GM21526 (cell line): ENCODE measurements at regions not wholly inside any gene's neighbourhood (a gene's known extent, or its start where the extent isn't known, plus 50 kb on each side); places are given as distances from the start of the nearest gene placed in this dataset.

ENCODE experiments used
- ATAC-seq: cut with Tn5 transposase; IDR thresholded peaks from one replicate; pipeline ENCODE4 v1.9.1; 2021; ENCODE audit warnings: moderate library complexity; ENCODE audit not compliant: unreplicated experiment, low FRiP score

DNA sequence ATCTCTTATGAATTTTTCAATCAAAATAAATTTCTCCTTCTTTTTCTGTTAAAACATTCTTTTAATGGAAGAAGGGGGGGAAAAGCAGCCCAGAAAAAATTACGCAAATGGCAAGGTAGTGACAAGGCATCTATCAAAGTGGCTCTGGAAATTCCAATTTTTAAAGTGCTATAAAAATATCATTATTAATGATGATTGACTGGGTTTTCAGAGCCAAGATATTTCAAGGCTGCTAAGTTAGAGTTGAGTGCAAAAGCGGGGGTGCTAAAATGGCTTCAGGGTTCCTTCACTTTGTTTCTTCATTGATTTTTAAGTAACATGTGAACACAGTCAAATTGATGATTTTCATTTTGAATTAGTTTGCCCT lies 171.6 kb upstream of the CITED2 start:
- no peak for ATAC-seq

DNA sequence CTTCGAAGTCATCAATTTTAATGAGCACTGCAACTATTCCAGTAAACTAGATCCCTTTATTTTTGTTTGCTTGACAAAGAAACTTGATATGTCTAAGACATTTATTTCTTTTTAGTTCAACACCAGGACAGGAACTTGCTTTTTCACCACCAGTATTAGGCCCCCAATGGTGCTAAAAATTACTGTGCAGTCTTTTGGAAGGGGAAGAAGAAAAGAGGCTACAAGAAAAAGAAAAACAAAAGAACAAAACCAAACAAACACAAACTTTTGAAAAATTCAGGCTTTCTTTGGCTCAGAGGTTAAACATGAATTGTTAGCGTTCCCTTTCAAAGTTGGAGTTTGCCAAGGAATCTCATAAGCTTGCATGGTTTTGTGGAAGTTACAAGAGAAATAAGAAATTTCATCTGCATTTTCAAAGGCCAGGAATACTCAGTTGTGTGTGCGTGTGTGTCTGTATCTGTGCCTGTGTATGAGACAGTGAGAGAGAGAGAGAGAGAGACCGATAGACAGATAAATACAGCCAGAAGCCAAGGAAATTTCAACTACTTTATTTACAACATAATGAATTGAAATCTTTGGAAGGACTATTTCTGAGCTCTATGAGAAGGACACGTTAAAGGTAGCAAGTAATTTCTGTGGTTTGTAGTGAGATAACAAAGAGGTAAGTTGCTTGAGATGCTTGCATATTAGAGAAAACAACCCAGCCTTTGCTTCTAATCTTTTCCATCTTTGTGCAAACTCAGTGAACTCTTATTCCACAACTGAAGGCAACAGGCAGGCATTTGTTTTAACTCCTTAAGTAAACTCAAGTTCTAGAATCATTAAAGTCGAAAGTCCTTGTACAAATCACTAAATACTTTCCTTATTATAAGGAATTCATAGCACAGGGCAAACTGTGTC lies 171.0 kb upstream of the CITED2 start:
- no peak for ATAC-seq

DNA sequence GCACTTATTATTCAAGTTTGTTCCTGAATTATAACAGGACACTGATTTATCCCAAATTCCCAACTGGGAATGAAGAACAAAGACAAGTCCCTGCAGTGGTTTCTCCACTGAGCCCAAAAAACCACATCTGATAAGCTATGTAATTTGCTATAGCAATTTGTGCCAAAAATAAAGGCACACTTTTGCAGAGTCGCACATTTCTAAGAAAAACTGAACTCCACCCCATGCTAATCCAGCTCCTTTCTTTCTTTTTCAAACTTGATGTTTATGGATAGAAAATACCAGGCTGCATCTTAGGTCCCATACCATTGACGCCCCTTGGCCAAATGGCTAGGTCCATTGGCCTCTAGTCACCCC lies 170.2 kb upstream of the CITED2 start:
- no peak for ATAC-seq

DNA sequence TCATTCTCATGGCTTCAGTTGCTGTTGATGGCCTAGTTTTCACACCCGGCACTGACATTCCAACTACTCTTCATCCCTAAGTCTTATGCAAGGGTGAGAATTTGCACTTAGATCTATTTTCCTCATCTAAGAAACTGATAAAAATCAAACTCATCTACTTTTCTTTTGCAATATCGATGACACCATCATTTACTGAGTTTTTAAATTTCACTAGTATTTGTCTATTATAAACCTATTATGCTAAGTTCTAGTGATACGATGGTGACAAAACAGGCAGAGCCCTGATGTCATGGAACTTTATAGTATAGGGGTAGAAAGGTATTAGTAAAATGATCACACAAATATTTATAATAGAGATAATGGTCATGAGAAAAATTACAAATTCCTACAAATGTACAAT lies 167.9 kb upstream of the CITED2 start:
- ATAC-seq = no peak

DNA sequence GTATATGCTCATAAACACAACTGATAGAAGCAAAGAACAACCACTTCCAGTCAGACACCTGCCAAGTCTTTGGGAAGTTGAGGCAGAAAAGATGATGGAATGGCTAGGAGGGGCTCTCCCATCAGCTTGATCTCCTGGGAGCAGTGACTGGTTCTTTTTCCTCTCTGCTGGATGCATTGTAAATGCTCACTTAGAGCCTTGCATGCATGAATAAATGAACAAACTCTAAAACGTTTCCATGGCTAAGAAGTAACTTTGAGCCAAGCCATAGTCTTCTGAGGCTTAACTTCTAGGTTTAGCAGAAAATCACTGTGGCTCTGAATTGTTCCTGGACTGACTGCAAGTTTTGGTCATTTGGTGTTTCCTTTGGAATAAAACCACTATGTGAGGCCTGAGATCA lies 166.4 kb upstream of the CITED2 start:
- no peak for ATAC-seq

DNA sequence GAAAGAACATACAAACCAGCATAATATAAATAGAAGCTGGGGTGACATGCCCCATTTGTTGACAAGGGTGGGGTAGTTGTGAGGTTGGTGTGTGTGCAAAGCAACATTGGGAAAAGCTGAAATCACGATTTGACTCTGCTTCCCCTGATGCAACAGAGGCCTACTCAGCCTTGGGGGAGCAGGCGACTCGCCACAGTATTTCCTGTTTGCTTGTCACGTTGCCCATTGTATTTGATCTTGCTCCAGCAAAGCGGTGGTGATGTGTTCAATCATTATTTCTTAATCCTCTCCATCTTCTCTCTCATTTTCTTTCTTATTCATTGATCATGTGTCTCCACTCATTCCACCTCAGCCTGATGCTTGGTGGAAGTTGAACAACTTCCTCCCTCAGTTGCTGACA lies 165.8 kb upstream of the CITED2 start:
- ATAC-seq = no peak

DNA sequence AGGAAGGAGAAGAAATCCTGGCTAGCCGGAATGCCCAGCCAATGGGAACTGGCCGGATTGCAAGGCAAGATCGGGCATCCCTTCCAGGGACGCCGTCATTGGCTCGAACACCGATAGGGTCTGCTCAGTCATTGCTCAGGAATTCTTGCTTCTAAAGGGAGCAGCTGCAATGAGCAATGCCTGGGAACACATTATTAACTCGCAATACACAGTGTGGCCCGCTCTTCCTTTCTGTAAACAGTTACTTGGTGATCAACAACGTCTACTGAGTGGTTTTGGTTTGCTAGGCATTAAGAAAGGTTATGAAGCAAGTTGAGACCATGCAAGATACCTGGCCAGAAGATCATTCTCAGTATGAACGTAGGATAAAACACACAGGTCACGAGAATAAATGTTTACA lies 165.4 kb upstream of the CITED2 start:
- ATAC-seq = no peak

DNA sequence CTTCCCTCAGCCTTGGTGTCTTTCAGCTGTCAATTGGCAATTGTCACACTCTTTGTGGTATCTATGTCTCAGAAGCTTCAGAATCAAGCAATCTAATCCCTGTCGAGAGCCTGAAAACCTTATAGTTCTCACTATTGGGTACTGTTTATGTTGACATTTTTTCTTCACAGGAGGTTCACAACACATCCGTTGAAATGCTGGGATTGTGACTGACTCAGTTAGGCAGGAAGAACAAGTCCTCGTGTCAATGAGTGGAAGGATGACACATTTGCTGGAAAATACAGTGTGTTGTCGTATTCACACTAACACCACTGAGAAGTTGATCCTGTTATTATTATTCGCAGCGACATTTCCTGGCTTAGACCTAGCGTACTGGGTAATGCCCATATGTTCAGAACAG lies 163.9 kb upstream of the CITED2 start:
- ATAC-seq = no peak

DNA sequence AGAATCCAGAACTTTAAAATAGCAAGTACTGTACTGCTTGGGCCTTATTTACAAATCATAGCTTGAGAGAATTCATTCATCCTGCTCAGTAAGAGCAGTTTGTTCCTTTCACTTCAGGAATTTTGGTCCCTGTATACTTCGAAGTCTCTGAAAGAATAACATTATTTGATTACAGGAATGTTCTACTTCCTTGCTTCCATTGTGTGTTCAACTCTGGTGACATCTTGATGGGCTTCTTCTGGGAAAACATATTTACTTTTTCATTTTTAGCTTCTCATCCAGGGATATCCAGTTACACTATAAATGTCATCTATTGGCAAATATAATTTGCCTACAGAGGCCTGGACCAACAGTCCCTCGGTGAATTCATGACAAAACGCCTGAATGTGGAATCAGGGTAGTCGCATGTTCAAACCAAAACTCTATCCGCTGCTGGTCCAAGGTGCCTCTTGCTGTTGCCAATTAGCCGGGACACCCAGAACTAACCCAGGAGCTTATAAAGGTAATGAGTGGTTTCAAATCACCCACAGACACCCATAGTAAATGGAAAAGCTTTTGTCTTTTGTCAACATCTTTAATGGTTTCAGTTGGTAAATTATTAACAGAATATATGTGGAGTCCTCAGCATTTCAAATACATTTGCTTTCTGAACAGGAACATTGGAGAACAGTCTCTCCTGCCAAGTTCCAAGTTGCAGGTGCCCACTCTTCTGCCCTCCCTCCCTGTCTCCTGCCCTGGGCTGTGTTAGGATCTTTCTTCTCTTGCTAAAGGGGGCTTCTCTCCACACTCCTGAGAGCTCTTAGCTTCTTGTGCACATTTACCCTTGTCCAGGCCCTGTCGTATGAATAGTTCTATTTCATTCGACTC lies 162.5 kb upstream of the CITED2 start:
- ATAC-seq = no peak

DNA sequence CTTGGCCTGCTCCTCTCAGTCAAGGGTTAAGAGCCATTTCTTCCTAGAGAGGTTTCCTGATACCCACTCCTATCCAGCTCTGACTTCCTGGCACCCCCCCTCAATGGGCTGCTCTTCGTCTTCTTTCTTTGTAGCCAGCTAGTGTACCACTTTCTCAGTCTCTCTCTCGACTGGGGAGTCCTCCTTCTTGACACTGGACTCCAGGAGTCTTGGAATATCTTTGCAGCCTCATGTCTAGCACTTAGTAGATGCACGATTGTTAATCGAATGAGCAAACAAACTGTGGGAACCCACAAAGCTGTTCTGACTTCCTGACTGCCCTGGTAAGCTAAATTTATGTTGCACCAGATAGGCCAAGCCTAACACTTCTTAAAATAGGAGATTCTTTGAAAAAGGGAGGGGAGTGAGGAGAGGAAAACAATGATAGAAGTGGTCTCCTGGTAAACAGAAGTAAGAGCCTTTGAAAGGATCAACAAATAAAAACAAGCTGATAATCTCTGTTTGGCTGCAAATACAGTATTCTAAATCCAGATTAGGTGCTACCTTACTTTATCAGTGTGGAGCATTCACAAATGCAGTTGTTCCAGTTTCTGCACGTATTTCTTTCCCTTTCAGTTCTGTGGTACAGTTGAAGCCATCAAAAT lies 160.1 kb upstream of the CITED2 start:
- ATAC-seq = no peak

DNA sequence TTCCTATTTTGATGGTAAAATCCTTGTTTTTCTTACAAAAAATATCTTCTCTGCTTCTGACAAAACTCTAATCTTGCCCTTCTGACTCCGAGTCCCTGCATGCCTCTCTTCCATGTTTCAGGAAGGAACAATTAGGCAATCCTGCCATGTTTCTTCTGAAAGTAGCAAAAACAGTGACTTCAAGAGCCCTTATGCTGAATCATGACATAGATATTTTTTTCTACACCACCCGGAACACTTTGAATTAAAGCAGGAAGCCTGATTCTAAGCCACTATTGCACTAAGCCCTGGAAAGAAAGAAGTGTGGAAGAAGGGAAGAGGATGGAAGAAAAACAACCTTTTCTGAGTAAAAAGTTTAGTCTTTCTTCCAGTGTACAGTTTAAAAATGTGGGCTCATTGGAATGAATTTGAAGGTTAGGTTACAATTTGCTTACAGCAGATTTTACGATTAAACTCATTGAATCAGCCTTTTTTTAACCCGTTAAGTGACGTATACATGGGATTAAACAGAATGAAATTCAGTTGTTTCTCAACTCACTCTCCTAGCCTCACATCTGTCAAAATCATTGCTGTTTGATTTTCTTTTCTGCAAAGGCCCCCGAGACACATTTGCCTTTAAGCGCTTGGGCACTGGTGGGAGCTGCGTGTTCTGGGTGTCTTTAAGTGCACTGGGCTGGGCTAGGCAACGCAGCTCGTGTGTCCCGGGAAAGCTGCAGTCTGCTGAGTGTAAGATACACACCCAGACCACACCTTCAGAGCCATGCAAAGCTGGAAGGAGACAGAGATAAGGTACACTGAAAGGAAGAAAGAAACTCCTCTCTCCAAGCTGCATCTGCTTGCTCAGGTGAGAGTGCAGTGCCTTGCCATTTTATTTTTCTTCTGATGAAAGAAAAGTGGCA lies 159.4 kb upstream of the CITED2 start:
- no peak for ATAC-seq

DNA sequence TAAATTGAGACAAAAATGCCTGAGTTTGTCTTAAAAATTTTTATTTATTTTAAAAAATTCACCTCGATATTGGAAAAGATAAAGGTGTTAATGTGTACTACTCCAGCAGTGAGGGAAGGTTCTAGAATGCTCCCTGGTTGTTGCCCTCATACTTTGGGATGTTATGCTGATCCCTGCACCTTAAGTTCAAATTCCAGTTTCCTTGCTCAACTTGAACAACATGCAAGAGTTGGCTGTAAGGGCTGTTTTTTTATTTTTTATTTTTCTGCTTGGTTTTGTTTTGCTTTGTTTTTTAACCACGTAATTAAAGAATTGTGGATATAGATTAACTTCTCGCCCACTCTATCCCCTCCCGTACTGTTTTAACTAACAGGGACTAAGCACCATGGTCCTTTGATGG lies 158.7 kb upstream of the CITED2 start:
- no peak for ATAC-seq

DNA sequence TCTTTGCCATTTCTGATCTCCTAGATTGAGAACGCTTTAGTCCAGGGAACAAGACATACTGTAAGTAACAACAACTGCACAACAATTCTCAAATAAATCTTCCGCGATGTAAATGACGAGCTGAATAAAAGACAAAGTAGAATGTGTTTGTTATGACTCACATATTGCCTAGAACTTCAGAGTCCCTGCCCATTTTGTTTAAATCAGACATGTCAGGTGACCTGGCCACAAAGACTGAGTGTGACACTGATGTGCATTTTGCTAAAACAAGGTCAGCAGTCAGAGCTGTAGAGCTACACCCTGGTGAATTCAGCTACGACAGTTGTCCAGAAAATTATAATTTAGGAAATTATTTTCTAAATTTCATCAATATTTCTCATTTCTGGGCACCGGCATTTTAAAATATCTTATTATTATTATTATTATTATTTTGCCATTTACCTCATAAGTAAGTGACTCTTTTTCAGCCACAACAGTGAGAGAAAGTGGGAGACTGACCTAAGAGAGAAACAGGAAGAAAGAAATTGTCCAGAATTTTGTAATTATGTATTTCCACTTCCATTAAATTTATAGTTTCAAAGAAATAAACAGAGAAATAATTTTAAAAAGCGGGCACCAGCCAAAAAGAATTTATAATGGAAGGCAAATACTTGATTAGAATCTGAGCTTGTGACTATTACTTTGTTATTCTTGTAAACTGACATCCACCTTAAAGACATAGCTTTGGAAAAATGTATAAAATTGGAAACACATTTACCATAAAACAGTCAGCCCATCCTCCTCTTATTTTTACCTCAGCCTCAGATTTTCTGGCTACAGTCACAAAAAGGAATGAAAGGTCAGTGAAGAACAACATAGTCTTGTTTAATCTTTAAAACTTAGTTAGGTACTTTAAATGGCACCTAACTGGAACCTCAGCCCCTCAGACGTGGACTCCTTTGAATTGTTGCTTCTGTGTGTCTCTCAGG lies 157.0 kb upstream of the CITED2 start:
- ATAC-seq = peak; percentile 72

DNA sequence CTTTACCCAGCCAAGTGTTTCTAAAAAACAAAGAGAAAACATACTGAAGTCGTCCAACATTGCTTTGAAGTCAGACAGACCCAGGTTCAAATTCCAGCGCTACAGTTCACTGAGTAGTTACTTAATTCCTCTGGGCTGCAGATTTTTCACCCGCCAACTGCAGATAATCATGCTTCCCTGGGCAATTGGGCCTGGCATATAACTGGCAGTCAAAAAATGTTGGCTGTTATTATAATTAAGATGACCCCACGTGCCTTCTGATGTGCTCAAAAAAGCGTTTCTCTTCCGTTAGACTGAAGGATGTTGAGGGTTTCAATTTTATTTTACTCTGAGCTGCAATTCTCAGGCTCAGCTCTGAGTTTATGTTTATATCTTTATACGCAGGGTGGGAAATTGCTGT lies 156.1 kb upstream of the CITED2 start:
- ATAC-seq = peak; percentile 26

DNA sequence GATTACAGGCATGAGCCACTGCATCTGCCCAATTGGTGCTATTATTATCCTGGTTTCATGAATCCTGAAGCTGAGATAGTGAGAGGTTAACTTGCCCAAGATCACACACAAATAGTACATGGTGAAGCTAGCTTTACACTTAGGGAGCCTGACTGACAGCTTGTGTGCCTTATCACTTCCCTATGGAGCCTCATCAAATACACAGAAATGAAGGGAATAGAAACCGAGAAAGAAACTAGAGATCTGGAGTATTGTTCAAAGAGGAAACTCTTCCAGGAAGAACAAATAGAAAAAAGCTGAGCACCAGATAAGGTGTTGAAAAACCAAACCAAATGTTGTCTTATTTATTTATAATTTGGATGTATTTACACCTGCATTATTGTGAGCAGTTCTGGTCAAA lies 155.0 kb upstream of the CITED2 start:
- no peak for ATAC-seq

DNA sequence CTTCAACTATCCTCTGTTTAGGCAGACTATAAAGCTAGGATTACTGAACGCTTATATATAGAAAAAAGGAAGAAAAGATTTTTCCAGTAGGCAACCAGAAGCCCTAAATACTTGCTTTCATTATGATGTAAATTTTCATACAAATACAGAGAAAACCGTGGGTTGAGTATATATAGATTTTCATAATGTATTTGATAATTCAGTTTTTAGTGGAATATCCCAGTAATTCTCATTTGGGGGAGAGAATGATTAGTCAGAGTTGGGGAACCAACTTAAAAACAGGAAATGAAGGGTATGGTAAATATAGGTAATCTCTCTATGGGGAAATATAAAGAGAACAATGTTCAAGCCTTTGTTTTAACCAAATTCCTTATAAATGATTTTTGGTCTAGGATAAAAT lies 154.0 kb upstream of the CITED2 start:
- ATAC-seq = no peak

DNA sequence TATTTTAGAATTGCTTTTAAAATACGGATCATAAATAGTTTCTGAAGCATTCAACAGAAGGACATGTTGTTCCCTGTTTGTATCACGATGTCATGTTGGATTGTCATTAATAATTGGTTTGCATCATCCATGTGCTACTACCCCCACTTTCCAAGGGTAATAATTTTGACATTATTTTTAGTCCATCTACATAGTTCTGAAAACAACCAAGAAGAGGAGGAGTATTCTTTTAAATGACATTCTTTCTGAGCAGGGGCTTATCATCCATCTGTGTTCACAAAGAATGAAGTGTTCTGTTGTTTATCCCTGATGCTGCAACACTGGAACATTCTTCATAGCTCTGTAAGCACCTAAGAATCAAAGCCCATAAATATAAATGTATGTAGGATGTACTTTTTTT lies 151.0 kb upstream of the CITED2 start:
- no peak for ATAC-seq

DNA sequence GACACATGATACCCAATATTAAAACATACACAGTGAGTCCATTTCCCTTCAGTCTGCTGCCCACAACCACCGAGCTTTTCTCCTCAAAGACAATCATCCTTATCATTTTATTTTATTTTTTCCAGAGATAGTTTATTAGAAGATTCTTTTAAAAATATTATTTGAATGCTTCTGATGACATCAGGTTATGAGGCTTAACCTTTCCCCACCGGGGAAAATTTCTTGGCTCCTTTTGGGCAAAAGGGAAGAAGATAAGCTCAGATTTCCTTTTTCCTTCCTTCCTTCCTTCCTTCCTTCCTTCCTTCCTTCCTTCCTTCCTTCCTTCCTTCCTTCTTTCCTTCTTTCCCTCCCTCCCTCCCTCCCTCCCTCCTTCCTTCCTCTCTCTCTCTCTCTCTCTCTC lies 149.5 kb upstream of the CITED2 start:
- no peak for ATAC-seq

DNA sequence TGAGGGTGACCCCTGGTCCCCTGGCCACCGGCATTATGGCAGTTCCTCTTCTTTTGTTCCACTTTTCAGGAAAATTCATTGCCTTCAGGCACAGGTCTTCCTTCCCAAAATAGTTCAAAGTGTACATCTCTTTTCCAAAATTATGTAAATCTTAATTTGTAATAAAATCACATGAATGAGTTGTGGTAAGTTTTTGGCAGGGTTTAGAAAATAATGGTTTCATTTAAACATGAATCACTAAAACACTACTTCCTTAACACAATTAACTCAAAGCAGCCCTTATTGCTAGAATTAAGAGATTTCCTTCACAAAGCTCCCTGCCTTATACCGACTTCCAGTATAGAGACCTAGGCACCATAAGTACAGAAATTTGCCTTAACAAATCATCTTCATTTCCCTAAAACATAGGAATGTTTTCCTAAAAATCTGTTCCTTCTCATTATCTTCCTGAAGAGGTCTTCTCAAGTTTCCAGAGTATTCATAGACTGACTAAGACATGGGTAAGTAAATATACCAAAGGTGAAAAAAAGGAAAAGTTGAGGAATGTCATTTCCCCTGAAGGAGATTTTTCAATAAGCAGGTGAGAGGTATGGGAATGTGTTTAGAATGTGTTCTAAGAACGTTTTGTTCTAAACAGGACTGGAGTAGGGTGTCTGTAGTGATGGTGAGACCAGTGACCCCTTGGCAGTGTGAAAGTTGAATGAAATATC lies 148.2 kb upstream of the CITED2 start:
- no peak for ATAC-seq
